ENCODE measurements at regions not wholly inside any gene's neighbourhood (a gene's known extent, or its start where the extent isn't known, plus 50 kb on each side); places are given as distances from the start of the nearest gene placed in this dataset.

DNA sequence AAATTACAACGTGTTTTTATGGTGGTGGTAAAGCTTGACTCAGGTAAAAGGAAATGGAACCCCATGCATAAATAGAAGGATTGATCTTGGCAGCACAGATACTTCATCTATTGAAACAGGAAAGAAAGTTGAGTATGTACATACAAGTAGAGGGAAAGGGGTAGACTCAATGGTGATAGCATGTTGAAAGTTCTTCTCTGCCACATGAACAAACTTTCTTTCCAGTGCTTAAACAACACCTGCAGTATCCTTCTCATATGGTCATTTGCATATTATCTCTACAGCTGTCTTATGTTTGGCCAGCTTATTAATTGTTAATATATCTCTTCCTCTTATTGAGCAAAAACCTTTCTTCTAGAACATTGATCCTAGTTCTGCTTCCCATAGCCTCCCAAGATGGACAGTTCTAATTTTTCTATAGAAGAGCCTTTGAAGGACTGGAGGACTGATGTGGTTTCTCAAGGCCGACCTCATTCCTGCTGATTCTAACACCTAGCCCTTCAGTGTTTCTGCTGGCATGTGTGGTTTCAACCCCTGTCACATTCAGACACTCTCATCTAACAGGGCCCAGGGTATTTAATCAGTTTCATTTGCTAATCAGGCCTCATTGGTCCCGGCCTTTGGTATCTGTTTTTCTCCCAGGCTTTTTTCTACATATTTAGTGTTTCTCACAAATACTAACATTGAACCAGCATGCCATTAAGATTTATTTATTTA lies 108.1 kb upstream of the SPRY1 start:
- H3K9me3 ChIP-seq = peaks cover 0 to 15% (median 7%) of the 10 kb centered on the region in 4 donors
- H3K27ac ChIP-seq = no peak overlapping the region
- 70 to 81% methylated on average over 3 of the region's 3 CpGs for WGBS, 2 donors
- H3K4me1 ChIP-seq = peaks cover 0 to 19% (median 18%) of the 10 kb centered on the region in 4 donors
- H3K27me3 ChIP-seq = no peaks in the 10 kb centered on the region
- TF ChIP-seq POLR2AphosphoS5 (IDR thresholded peaks at IDR 0.05) = no peak
- TF ChIP-seq, protein P1, sequence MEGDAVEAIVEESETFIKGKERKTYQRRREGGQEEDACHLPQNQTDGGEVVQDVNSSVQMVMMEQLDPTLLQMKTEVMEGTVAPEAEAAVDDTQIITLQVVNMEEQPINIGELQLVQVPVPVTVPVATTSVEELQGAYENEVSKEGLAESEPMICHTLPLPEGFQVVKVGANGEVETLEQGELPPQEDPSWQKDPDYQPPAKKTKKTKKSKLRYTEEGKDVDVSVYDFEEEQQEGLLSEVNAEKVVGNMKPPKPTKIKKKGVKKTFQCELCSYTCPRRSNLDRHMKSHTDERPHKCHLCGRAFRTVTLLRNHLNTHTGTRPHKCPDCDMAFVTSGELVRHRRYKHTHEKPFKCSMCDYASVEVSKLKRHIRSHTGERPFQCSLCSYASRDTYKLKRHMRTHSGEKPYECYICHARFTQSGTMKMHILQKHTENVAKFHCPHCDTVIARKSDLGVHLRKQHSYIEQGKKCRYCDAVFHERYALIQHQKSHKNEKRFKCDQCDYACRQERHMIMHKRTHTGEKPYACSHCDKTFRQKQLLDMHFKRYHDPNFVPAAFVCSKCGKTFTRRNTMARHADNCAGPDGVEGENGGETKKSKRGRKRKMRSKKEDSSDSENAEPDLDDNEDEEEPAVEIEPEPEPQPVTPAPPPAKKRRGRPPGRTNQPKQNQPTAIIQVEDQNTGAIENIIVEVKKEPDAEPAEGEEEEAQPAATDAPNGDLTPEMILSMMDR (IDR thresholded peaks at IDR 0.05) = no peak
- TF ChIP-seq POLR2A (IDR thresholded peaks at IDR 0.05) = no peak
- TF ChIP-seq EP300 (IDR thresholded peaks at IDR 0.05) = no peak
- DNase-seq = no peak
- H3K36me3 ChIP-seq = no peaks in the 10 kb centered on the region
- intact Hi-C loops (cut with DNase I) = no loop called here
- H3K4me3 ChIP-seq = no peak overlapping the region

DNA sequence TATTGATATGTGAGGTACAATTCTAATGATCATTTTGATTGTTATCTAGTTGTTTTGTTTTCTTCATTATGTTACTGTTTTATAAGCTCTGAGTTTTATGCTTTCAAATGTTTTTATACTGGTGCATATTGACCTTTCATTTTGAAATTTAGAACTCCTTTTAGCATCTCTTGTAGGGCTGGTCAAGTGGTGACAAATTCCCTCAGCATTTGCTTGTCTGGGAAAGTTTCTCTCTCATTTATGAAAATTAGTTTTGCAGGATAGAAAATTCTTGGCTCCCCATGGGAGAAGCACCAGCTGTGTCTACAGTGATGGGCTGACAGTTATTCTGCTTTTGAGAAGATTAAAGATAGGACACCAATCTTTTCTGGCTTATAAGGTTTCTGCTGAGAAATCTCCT lies 105.3 kb upstream of the SPRY1 start:
- Histone ChIP-seq H3K27ac (no peak overlapping the region), H3K4me1 (no peaks in the 10 kb centered on the region), H3K36me3 (no peaks in the 10 kb centered on the region), H3K4me3 (no peak overlapping the region), H3K27me3 (no peaks in the 10 kb centered on the region), H3K9me3 (peaks cover 0 to 15% (median 7%) of the 10 kb centered on the region in 4 donors)
- TF ChIP-seq, protein P1 (IDR thresholded peaks at IDR 0.05) = no peak
- TF ChIP-seq EP300 (IDR thresholded peaks at IDR 0.05) (no peak), POLR2AphosphoS5 (IDR thresholded peaks at IDR 0.05) (no peak), POLR2A (IDR thresholded peaks at IDR 0.05) (no peak)
- intact Hi-C loops (cut with DNase I) = loop anchor here (5.0 kb wide), 1 partner anchor 744 kb away; no protein-coding TSS in a partner anchor
- DNase-seq = no peak

DNA sequence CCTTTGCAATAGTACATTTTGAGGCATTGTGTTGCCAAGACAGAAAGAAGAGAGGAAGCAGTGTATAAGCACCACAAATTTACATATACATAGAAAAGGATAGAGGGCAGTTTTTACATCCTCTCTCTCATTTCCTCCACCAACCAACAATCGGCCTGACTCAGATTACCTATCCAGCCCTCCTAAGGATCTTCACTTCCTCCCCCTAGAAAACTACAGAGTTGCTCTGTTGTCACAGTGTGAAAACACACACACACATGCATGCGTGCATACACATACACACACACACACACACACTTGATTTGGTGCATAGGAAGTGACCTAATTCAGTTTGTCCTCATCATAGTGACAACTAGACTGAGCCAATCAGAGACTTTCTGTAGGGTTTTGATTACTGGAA lies 98.8 kb upstream of the SPRY1 start:
- TF ChIP-seq POLR2A (IDR thresholded peaks at IDR 0.05) (no peak), POLR2AphosphoS5 (IDR thresholded peaks at IDR 0.05) (no peak), EP300 (IDR thresholded peaks at IDR 0.05) (no peak)
- TF ChIP-seq, protein P1 (IDR thresholded peaks at IDR 0.05) = no peak

DNA sequence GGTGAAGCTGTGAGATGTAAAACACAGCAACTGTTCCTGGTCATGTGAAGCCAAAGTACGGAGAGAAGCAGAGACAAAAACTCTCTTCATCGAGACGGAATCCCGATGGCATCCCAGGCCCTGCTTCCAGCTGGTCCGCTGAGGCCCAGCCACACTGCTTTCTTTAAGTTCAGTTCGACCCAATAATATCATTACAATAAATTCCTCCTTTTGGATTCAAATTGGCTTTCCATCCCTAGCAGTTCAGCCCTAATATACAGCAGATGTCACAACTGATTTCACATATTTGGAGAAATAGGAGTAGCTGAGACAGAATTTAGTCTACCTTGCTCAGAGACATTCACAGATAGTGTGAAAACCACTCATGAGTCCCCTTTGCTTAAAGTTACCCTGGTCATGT lies 98.3 kb upstream of the SPRY1 start:
- TF ChIP-seq POLR2AphosphoS5 (IDR thresholded peaks at IDR 0.05) = no peak
- no peak for TF ChIP-seq EP300 (IDR thresholded peaks at IDR 0.05)
- TF ChIP-seq, protein P1 (IDR thresholded peaks at IDR 0.05) = no peak
- no peak for TF ChIP-seq POLR2A (IDR thresholded peaks at IDR 0.05)
- no peak for DNase-seq
- Histone ChIP-seq H3K36me3 (no peaks in the 10 kb centered on the region), H3K9me3 (no peaks in the 10 kb centered on the region), H3K4me1 (no peaks in the 10 kb centered on the region), H3K27ac (no peak overlapping the region), H3K27me3 (no peaks in the 10 kb centered on the region), H3K4me3 (no peak overlapping the region)
- WGBS, 2 donors = 97 to 98% methylated on average over 6 of the region's 6 CpGs
- intact Hi-C loops (cut with DNase I) = no loop called here

More for the DNA sequence above, 98.8 kb upstream of the SPRY1 start:
- intact Hi-C loops (cut with DNase I) = no loop called here
- 74 to 91% methylated on average over 2 of the region's 2 CpGs for WGBS, 2 donors
- no peaks in the 10 kb centered on the region for H3K4me1 ChIP-seq
- H3K27ac ChIP-seq = no peak overlapping the region
- H3K9me3 ChIP-seq = no peaks in the 10 kb centered on the region
- no peaks in the 10 kb centered on the region for H3K36me3 ChIP-seq
- H3K4me3 ChIP-seq = no peak overlapping the region
- no peak for DNase-seq
- H3K27me3 ChIP-seq = no peaks in the 10 kb centered on the region

DNA sequence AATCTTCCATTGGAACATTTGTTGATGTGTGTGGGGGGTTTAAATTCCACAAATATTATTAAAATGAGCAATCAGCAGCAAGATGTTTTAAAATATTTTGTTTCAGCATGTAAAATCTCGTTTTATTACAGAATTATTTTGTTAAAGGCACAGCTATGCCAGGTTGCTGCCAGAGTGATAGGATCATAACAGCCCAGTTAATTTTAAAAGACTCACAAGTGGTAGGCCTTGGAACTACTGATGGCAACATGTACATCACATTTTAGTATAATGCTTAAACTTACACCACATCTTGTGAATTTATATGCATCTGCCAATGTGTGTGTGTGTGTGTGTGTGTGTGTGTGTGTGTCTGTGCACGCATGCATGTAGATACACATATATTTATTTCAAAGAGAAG lies 97.8 kb upstream of the SPRY1 start:
- Histone ChIP-seq H3K9me3 (no peaks in the 10 kb centered on the region), H3K27me3 (no peaks in the 10 kb centered on the region), H3K4me3 (no peak overlapping the region), H3K4me1 (no peaks in the 10 kb centered on the region), H3K27ac (peak overlapping the region in 1 of 4 donors; percentile 7), H3K36me3 (no peaks in the 10 kb centered on the region)
- TF ChIP-seq POLR2A (IDR thresholded peaks at IDR 0.05) = no peak
- TF ChIP-seq, protein P1 (IDR thresholded peaks at IDR 0.05) = no peak
- no peak for TF ChIP-seq EP300 (IDR thresholded peaks at IDR 0.05)
- no peak for TF ChIP-seq POLR2AphosphoS5 (IDR thresholded peaks at IDR 0.05)
- DNase-seq = no peak
- 84 to 90% methylated on average over 2 of the region's 2 CpGs for WGBS, 2 donors
- intact Hi-C loops (cut with DNase I) = no loop called here
